Testis (tissue), 2 donors: ENCODE measurements at regions not wholly inside any gene's neighbourhood (a gene's known extent, or its start where the extent isn't known, plus 50 kb on each side); places are given as distances from the start of the nearest gene placed in this dataset.

Experiments
- DNase-seq: peaks from one replicate; pipeline ENCODE4 v3.0.0-alpha.2; 2019
- H3K27ac ChIP-seq, 2 donors: fragments of 200-600 bp; sonication (generic); one replicate each; pipeline ENCODE4 v1.5.1; 2019
- H3K27me3 ChIP-seq: fragments of 200-600 bp; sonication (generic); one replicate; pipeline ENCODE4 v1.5.1; 2019
- H3K36me3 ChIP-seq: fragments of 200-600 bp; sonication (generic); one replicate; pipeline ENCODE4 v1.5.1; 2017; ENCODE audit warnings: low read depth; ENCODE audit errors: missing control alignments
- H3K4me1 ChIP-seq: fragments of 200-600 bp; sonication (generic); one replicate; pipeline ENCODE4 v1.5.1; 2019
- H3K4me3 ChIP-seq, 2 donors: fragments of 200-600 bp; sonication (generic); one replicate each; pipeline ENCODE4 v1.5.1; 2017 to 2019
- H3K9me3 ChIP-seq: fragments of 200-600 bp; sonication (generic); one replicate; pipeline ENCODE4 v1.5.1; 2017
- CTCF ChIP-seq, 3 experiments: fragments of 450-650 bp in 2 of 3; fragments of 200-600 bp in 1 of 3; sonication (generic) in 1 of 3; IDR thresholded peaks; one replicate each; pipeline ENCODE4 v1.5.1; 2016 to 2019; ENCODE audit warnings: antibody characterized with exemption in 3 of 3, mild to moderate bottlenecking in 2 of 3, moderate library complexity in 1 of 3
- POLR2A ChIP-seq: fragments of 450-650 bp; IDR thresholded peaks from one replicate; pipeline ENCODE4 v1.6.1; 2017; ENCODE audit warnings: antibody characterized with exemption, mild to moderate bottlenecking, moderate library complexity
- WGBS, 2 donors: methylation state at CpG; one replicate each; pipeline ENCODE4 v1.1.5; 2018; 5-methylcytosine and 5-hydroxymethylcytosine counted together
- intact Hi-C: fragments of 100-400 bp; cut with DNase I; formaldehyde crosslinking; loops from one replicate; pipeline ENCODE4 v1.15.1; 2023; ENCODE audit warnings: low total_unique reads

- Histone ChIP-seq H3K27me3 (no peaks in the 10 kb centered on the region), H3K36me3 (no peaks in the 10 kb centered on the region), H3K4me3 (peak overlapping the region in 1 of 2 donors; percentile 31), H3K9me3 (no peaks in the 10 kb centered on the region), H3K4me1 (no peaks in the 10 kb centered on the region), H3K27ac (no peak overlapping the region)
- intact Hi-C loops: no loop called here
- TF ChIP-seq POLR2A: no peak
- no peak for TF ChIP-seq CTCF (IDR thresholded peaks at IDR 0.05)
- DNase-seq: no peak
- WGBS, 2 donors: 53 to 77% methylated on average over 8 to 32 of the region's 32 CpGs
Measured at GRCh38 chr11:41622707-41623359, 163.4 kb upstream of the LRRC4C start.

GRCh38 chr11:41659985-41660384 is 200.5 kb upstream of the LRRC4C start:
- Histone ChIP-seq H3K27ac (no peak overlapping the region), H3K4me3 (no peak overlapping the region), H3K36me3 (peaks cover 4% of the 10 kb centered on the region), H3K9me3 (no peaks in the 10 kb centered on the region), H3K4me1 (no peaks in the 10 kb centered on the region), H3K27me3 (no peaks in the 10 kb centered on the region)
- 39 to 68% methylated on average over 9 of the region's 9 CpGs for WGBS, 2 donors
- TF ChIP-seq POLR2A (no peak), CTCF (IDR thresholded peaks at IDR 0.05) (no peak)
- DNase-seq: no peak
- intact Hi-C loops: no loop called here

- H3K36me3 ChIP-seq: peaks cover 4% of the 10 kb centered on the region
- intact Hi-C loops: no loop called here
- no peaks in the 10 kb centered on the region for H3K27me3 ChIP-seq
- H3K27ac ChIP-seq: no peak overlapping the region
- no peaks in the 10 kb centered on the region for H3K4me1 ChIP-seq
- TF ChIP-seq CTCF (IDR thresholded peaks at IDR 0.05) (peak in 1 of 3 experiments; percentile 30), POLR2A (no peak)
- H3K4me3 ChIP-seq: no peak overlapping the region
- WGBS, 2 donors: 31 to 62% methylated on average over 8 of the region's 8 CpGs
- no peaks in the 10 kb centered on the region for H3K9me3 ChIP-seq
- DNase-seq: peak; percentile 28
Measured at GRCh38 chr11:41660585-41660984, 201.1 kb upstream of the LRRC4C start.

- TF ChIP-seq POLR2A (no peak), CTCF (IDR thresholded peaks at IDR 0.05) (no peak)
Measured at GRCh38 chr11:41665441-41666360, 206.2 kb upstream of the LRRC4C start.

More at GRCh38 chr11:41665441-41666360, 206.2 kb upstream of the LRRC4C start:
- Histone ChIP-seq H3K4me3 (no peak overlapping the region), H3K36me3 (no peaks in the 10 kb centered on the region), H3K9me3 (no peaks in the 10 kb centered on the region), H3K27me3 (no peaks in the 10 kb centered on the region), H3K27ac (no peak overlapping the region), H3K4me1 (no peaks in the 10 kb centered on the region)
- intact Hi-C loops: no loop called here
- WGBS, 2 donors: 38 to 50% methylated on average over 7 of the region's 7 CpGs
- DNase-seq: no peak
